Fibroblast of peridontal ligament (primary cell): ENCODE measurements at regions not wholly inside any gene's neighbourhood (a gene's known extent, or its start where the extent isn't known, plus 50 kb on each side); places are given as distances from the start of the nearest gene placed in this dataset.

Experiments used
- DNase-seq: peaks from one replicate; pipeline ENCODE4 v3.0.0-alpha.2; 2010; ENCODE audit errors: extremely low read depth

GRCh38 chr3:171955598-171955997 is 83.8 kb upstream of the FNDC3B start:
- DNase-seq, result no peak

- DNase-seq, result no peak
Observed at GRCh38 chr3:171956181-171956683, 83.1 kb upstream of the FNDC3B start.

DNA sequence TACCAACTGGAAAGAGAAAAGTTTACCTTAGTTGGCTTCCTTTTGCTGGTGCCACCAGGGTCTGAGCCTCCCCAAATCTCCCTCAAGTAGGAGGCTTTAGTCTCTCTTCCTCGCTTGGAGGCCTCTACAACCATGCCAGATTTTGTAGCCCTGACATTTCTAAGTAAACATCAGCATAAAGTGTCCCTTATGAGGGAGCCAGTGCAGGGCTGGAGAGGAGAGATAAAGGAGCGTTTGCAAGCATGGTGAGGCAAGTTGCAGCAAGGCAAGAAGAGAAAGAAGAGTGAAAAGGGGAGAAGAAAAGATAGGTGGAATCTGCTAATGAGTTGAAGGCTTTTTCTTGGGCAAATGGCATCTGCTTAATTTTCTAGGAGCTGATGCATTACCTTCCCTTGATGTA is 82.7 kb upstream of the FNDC3B start:
- DNase-seq, result no peak

- no peak for DNase-seq
Observed at GRCh38 chr3:171959532-171960089, 79.8 kb upstream of the FNDC3B start.

DNA sequence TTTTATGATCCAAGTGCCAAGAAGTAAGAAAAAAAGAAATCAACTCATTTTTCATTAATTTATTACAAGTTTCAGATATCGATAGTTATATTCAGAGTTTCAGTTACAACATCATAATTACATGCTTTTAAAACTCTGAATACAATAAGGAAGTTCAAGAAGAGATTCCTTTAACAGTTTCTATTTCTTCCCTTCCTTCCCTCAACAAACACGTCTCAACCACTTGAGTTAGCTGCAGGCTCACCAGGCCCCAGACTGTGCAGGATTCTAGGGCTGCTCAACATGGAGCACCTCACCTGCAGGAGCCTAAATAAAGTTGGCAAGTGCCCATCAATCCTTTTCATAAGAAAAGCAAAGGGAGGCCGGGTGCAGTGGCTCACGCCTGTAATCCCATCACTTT is 79.2 kb upstream of the FNDC3B start:
- no peak for DNase-seq

GRCh38 chr3:171962137-171962720 is 77.1 kb upstream of the FNDC3B start:
- no peak for DNase-seq

DNA sequence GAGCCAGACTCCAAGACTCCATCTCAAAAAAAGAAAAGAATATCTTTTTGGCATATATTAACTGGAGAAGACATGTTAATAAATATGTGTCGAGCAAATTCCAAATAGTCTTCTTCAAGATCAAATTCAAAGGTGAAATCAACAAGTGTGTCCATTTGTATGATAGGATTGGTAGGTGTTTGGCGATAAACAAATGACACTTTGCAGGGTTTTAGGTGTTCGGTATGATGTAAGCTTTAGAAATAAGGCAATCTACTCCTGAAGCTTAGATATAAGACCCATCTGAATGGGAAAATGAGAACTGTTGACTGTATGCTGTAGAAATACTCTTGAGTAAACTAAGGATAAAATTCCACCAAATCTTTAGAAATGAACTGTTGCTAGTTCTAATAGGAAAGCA is 75.8 kb upstream of the FNDC3B start:
- no peak for DNase-seq

GRCh38 chr3:171965067-171965712 is 74.2 kb upstream of the FNDC3B start:
- DNase-seq, result no peak

DNA sequence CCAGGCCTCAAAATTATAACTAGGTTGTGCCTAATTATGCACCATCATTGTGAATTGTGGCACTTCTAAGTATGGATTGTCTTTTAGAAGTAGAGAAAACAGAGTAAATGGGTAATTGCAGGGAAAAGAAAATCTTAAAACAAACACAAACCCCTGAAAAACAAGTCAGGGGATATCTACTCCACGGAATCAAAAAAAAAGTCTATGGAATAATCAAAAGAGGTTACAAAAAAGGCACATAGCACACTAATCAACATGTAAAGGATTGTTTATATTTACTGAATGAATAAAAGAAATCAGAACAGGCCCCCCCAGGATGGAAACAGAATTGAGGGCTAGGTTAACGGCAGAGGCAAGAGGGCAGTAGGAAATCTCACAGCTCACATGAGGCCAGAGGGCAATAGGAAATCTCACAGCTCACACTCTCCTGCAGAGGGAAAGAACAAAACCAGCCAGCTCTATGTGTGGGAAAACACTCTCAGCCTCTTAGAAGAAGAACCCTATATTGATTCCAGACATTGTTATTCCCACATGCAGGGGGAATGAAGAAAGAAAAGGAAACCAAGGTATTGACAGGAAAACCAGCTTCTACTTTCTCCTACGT is 72.7 kb upstream of the FNDC3B start:
- peak; percentile 75 for DNase-seq

- peak; percentile 98 for DNase-seq
Observed at GRCh38 chr3:171967137-171967783, 72.1 kb upstream of the FNDC3B start.

DNA sequence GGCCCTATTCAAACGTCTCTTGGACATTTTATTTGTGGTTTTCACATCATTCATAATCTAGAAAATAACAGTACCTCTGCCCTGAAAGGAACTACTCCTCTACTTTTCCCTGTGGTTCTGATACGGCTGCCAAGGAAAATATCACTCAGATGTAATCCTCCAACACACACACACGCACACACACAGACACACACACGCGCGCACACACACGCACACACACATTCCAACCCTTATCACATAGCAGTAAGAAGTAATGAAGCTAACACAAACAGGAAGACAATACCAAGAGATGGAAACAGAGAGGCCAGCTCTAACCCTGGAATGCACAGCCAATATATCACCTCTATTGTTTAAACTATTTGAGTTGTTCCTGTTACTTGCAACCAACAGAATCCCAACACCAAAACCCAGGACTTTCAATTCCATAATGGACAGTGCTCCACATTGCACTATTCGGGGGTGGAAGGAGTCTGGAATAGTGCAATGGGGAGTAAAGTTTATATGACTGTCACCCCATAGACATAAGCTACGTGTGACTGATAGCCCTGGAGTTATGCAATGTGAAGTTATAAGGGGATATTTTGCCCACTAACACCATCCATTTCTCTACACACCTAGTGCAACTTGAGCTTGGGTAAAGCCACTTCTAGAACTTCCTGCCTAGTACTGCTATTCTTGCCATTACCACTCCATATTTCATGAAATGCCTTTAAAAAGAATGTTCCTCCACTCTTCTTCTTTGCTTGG is 71.3 kb upstream of the FNDC3B start:
- DNase-seq, result peak; percentile 75

- peak; percentile 60 for DNase-seq
Observed at GRCh38 chr3:171970301-171970788, 69.0 kb upstream of the FNDC3B start.

- DNase-seq, result peak; percentile 40
Observed at GRCh38 chr3:171971919-171972514, 67.4 kb upstream of the FNDC3B start.

DNA sequence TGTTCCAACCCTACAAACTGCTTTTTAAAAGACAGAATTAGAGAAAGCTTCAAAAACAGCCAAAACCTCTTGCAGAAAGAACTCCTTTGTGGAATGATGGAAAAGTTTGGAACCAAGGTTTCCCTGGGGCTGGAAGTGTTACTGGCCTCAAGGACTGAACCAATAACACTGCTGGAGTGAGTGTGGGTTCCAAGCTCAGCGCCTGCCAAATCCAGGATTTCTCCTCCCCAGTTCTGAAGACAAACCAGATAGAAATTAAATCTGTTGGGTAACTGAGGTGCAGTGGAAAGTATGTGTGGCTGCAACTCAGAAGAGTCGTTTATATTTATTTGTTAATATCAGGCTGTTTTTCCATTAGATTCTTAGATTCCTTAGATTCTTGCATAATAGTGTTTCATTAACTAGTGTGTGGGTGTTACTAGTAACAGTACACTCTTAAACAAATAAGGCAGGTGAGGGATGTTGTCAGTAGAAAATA is 66.5 kb upstream of the FNDC3B start:
- DNase-seq, result peak; percentile 44

DNA sequence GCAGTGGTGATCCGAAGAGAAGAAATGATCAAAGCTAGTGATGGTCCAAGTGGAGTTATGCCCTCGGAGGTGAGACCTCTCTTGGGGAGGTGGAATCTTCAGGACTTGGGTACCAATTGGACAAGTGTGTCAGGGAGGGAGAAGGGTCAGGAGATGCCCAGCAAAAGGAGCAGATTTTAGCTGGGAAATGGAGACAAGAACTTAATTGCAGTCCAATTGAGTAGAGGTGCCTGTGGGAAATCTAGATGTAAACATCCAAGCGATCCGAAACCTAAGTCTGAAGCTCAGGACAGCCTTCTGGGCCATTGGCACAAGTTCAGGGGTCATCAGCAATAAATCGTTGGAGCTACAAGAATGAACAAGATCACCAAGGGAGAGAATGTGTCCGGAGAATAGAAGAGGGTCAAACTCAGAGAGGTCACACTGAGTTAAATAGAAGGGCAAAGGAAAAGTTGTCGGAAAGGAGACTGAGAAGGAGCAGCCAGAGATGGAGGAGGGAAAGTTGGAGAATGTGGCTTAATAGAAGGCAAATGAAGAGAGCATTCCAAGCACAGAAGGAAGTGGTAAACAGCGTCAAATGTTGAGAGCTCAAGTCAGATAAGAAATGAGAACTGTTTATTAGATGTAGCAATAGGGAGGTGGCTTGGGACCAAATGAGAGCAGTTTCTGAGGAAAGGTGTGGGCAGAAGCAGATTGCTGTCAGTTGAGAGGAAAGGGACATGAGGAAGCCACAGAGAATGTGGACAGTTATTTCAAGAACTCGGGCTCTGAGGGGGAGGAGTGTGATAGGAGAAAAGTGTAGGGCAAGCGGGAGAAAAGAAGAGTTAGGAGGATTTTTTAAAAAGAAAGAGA is 64.2 kb upstream of the FNDC3B start:
- no peak for DNase-seq

- peak; percentile 69 for DNase-seq
Observed at GRCh38 chr3:171976526-171976925, 62.9 kb upstream of the FNDC3B start.

- no peak for DNase-seq
Observed at GRCh38 chr3:171977441-171977840, 61.9 kb upstream of the FNDC3B start.

- no peak for DNase-seq
Observed at GRCh38 chr3:171977860-171978259, 61.5 kb upstream of the FNDC3B start.

GRCh38 chr3:171978390-171978789 is 61.0 kb upstream of the FNDC3B start:
- no peak for DNase-seq

GRCh38 chr3:171979081-171979480 is 60.3 kb upstream of the FNDC3B start:
- DNase-seq, result no peak
